Adipocyte (in vitro differentiated cells): ENCODE measurements at regions not wholly inside any gene's neighbourhood (a gene's known extent, or its start where the extent isn't known, plus 50 kb on each side); places are given as distances from the start of the nearest gene placed in this dataset.

Source experiments
- DNase-seq: peaks from one replicate; pipeline ENCODE4 v3.0.0-alpha.2; 2015; ENCODE audit warnings: low read depth
- H3K27me3 ChIP-seq: replicated peaks from 2 replicates; pipeline ENCODE4 v1.7.0; 2013; ENCODE audit warnings: mild to moderate bottlenecking, low read length, moderate library complexity; ENCODE audit not compliant: control insufficient read depth, insufficient read depth
- H3K36me3 ChIP-seq: 2 replicates; pipeline ENCODE4 v1.7.0; 2013; ENCODE audit warnings: low read length, mild to moderate bottlenecking, moderate library complexity; ENCODE audit not compliant: control insufficient read depth, insufficient read depth, severe bottlenecking
- H3K4me1 ChIP-seq: 2 replicates; pipeline ENCODE4 v1.7.0; 2013; ENCODE audit warnings: mild to moderate bottlenecking, low read length, moderate library complexity; ENCODE audit not compliant: control insufficient read depth, insufficient read depth
- H3K4me3 ChIP-seq: 2 replicates; pipeline ENCODE4 v1.7.0; 2013; ENCODE audit warnings: mild to moderate bottlenecking, low read length, moderate library complexity
- H3K9ac ChIP-seq: 2 replicates; pipeline ENCODE4 v1.7.0; 2013; ENCODE audit warnings: mild to moderate bottlenecking, low read length, moderate library complexity
- H3K9me3 ChIP-seq: 2 replicates; pipeline ENCODE4 v1.7.0; 2013; ENCODE audit warnings: mild to moderate bottlenecking, low read length, moderate library complexity; ENCODE audit not compliant: control insufficient read depth

DNA sequence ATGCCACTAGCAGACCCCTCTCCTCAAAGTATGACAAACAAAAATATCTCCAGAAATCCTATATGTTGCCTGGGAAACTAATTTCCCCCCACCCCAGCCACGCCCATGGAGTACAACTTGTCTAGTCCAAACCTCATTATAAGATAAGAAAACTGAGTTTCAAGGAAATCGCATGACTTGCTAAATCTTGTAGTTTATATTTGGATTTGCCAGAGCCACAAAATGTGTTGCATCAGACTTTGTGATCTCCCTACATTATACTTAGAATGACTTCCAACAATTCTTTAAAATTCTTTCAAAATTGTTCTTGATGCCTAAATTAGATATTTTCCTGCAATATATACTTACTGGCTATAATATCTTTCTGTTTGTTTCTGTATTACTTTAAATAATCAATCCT is 1034.4 kb downstream of the IGSF11 start:
- Histone ChIP-seq H3K36me3 (no peaks in the 10 kb centered on the region), H3K9ac (no peak overlapping the region), H3K4me1 (peaks cover 14% of the 10 kb centered on the region), H3K4me3 (no peak overlapping the region), H3K9me3 (no peaks in the 10 kb centered on the region), H3K27me3 (peaks cover 2% of the 10 kb centered on the region)
- peak; percentile 75 for DNase-seq

GRCh38 chr3:118001380-118001779 is 1033.3 kb downstream of the IGSF11 start:
- peak; percentile 3 for DNase-seq
- no peaks in the 10 kb centered on the region for H3K27me3 ChIP-seq
- no peak overlapping the region for H3K4me3 ChIP-seq
- peaks cover 14% of the 10 kb centered on the region for H3K4me1 ChIP-seq
- no peak overlapping the region for H3K9ac ChIP-seq
- H3K36me3 ChIP-seq: no peaks in the 10 kb centered on the region
- no peaks in the 10 kb centered on the region for H3K9me3 ChIP-seq

GRCh38 chr3:118011910-118012309 is 1022.7 kb downstream of the IGSF11 start:
- Histone ChIP-seq H3K9ac (no peak overlapping the region), H3K4me3 (no peak overlapping the region), H3K36me3 (no peaks in the 10 kb centered on the region), H3K27me3 (no peaks in the 10 kb centered on the region), H3K9me3 (peaks cover under 1% of the 10 kb centered on the region), H3K4me1 (no peaks in the 10 kb centered on the region)
- no peak for DNase-seq

GRCh38 chr3:118029049-118029448 is 1005.6 kb downstream of the IGSF11 start:
- H3K4me3 ChIP-seq: no peak overlapping the region
- no peaks in the 10 kb centered on the region for H3K27me3 ChIP-seq
- no peak overlapping the region for H3K9ac ChIP-seq
- H3K9me3 ChIP-seq: peaks cover 17% of the 10 kb centered on the region
- no peak for DNase-seq
- no peaks in the 10 kb centered on the region for H3K4me1 ChIP-seq
- no peaks in the 10 kb centered on the region for H3K36me3 ChIP-seq

GRCh38 chr3:118036215-118036614 is 998.4 kb downstream of the IGSF11 start:
- DNase-seq: no peak
- no peaks in the 10 kb centered on the region for H3K4me1 ChIP-seq
- no peak overlapping the region for H3K4me3 ChIP-seq
- no peak overlapping the region for H3K9ac ChIP-seq
- H3K27me3 ChIP-seq: no peaks in the 10 kb centered on the region
- H3K9me3 ChIP-seq: peaks cover 5% of the 10 kb centered on the region
- no peaks in the 10 kb centered on the region for H3K36me3 ChIP-seq

DNA sequence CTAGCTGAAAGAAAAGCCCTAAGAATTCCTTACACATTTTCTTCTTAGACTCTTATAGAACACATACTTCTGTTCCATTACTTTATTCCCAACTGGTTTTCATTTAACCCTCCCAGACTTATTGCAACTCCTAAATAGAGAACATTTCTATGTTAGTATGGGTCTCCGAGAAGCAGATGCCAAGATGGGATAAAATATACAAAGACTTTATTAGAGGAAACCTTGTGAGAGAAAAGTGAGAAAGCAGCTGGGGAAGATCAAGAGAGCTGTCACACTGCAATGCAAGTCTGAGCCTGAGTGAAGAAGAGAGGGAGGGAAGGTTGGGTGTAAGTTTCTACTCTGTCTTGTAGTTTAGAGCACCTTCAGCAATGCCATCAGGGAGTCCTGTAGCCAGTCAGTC is 979.3 kb downstream of the IGSF11 start:
- peaks cover 5% of the 10 kb centered on the region for H3K9me3 ChIP-seq
- no peaks in the 10 kb centered on the region for H3K36me3 ChIP-seq
- H3K4me1 ChIP-seq: no peaks in the 10 kb centered on the region
- no peak overlapping the region for H3K9ac ChIP-seq
- H3K4me3 ChIP-seq: no peak overlapping the region
- DNase-seq: peak; percentile 72
- H3K27me3 ChIP-seq: no peaks in the 10 kb centered on the region

- H3K9me3 ChIP-seq: no peaks in the 10 kb centered on the region
- H3K9ac ChIP-seq: no peak overlapping the region
- H3K27me3 ChIP-seq: no peaks in the 10 kb centered on the region
- H3K36me3 ChIP-seq: no peaks in the 10 kb centered on the region
- peak; percentile 68 for DNase-seq
- H3K4me1 ChIP-seq: no peaks in the 10 kb centered on the region
- H3K4me3 ChIP-seq: no peak overlapping the region
Observed at GRCh38 chr3:118057086-118057485, 977.6 kb downstream of the IGSF11 start.

DNA sequence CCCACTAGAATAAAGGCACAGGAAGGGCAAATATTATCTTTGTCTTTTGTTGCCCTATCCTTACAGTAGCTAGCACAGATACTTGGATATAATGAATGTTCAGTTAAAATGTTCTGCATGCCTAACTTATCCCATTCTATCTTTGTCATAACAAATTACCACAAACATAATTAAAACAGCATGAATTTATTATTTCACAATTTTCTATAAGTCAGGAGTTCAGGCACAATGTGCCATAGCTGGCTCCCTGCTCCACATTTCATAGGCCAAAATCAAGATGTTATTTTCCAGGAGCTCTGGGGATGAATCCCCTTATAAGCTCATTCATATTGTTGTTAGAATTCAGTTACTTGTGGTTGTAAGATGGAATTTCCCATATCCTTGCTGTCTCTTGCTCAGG is 975.5 kb downstream of the IGSF11 start:
- Histone ChIP-seq H3K27me3 (no peaks in the 10 kb centered on the region), H3K9ac (no peak overlapping the region), H3K9me3 (no peaks in the 10 kb centered on the region), H3K4me1 (no peaks in the 10 kb centered on the region), H3K36me3 (no peaks in the 10 kb centered on the region), H3K4me3 (no peak overlapping the region)
- peak; percentile 59 for DNase-seq

DNA sequence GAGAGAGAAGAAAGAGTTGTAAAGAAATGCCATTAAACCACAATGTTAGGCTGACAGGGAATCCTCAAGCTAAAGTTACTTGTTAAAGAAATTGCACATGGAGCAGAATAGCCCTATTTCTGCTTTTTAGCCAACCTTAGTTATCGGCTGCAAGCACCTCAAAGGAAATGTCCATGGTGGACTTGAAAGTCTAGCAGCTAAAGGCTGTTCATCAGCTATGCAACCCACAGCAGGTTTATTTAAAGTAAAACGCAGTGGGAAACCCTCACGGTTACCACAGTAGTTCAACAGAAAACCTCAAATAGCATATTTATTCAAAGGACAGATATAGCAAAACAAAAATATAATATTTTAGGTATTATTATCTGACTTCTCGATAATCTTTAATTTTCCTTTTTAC is 967.2 kb downstream of the IGSF11 start:
- Histone ChIP-seq H3K9me3 (no peaks in the 10 kb centered on the region), H3K9ac (no peak overlapping the region), H3K4me1 (no peaks in the 10 kb centered on the region), H3K27me3 (no peaks in the 10 kb centered on the region), H3K4me3 (no peak overlapping the region), H3K36me3 (no peaks in the 10 kb centered on the region)
- DNase-seq: no peak

DNA sequence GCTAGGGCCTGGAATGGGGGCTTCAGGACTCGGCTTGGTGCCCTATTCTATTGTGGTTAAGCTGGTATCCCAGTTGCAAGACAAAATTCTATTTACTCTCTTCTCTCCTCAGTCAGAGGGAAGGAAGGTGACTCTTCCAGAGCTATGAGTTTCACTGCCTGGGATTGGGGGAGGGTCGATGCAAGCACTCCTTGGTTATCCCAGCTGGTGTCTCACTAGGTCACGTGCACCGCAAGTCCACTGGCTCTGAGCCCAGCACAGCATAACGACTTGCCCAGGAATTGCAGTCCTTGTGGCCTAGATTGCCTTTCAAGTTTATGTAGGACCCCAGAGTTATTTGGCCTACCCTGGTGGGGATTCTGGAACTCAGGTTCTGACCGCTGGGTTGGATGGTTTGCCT is 958.8 kb downstream of the IGSF11 start:
- peaks cover 14% of the 10 kb centered on the region for H3K9me3 ChIP-seq
- DNase-seq: no peak
- H3K36me3 ChIP-seq: no peaks in the 10 kb centered on the region
- H3K4me3 ChIP-seq: no peak overlapping the region
- H3K9ac ChIP-seq: no peak overlapping the region
- no peaks in the 10 kb centered on the region for H3K4me1 ChIP-seq
- no peaks in the 10 kb centered on the region for H3K27me3 ChIP-seq

- H3K9me3 ChIP-seq: peaks cover 14% of the 10 kb centered on the region
Observed at GRCh38 chr3:118077332-118077731, 957.3 kb downstream of the IGSF11 start.

GRCh38 chr3:118080889-118081288 is 953.8 kb downstream of the IGSF11 start:
- Histone ChIP-seq H3K4me3 (no peak overlapping the region), H3K4me1 (no peaks in the 10 kb centered on the region)

More at GRCh38 chr3:118077332-118077731, 957.3 kb downstream of the IGSF11 start:
- no peak overlapping the region for H3K9ac ChIP-seq
- no peak overlapping the region for H3K4me3 ChIP-seq
- no peaks in the 10 kb centered on the region for H3K4me1 ChIP-seq
- no peak for DNase-seq
- no peaks in the 10 kb centered on the region for H3K27me3 ChIP-seq
- no peaks in the 10 kb centered on the region for H3K36me3 ChIP-seq

More at GRCh38 chr3:118080889-118081288, 953.8 kb downstream of the IGSF11 start:
- no peak overlapping the region for H3K9ac ChIP-seq
- no peaks in the 10 kb centered on the region for H3K36me3 ChIP-seq
- H3K9me3 ChIP-seq: peaks cover 1% of the 10 kb centered on the region
- H3K27me3 ChIP-seq: no peaks in the 10 kb centered on the region
- DNase-seq: peak; percentile 25
